NCI-H2196 (cell line): ENCODE measurements at regions not wholly inside any gene's neighbourhood (a gene's known extent, or its start where the extent isn't known, plus 50 kb on each side); places are given as distances from the start of the nearest gene placed in this dataset.

Source experiments
- DNase-seq: peaks from one replicate; lab custom pipeline; 2025; ENCODE audit not compliant: unreplicated experiment; lab: John Stamatoyannopoulos, UW

DNA sequence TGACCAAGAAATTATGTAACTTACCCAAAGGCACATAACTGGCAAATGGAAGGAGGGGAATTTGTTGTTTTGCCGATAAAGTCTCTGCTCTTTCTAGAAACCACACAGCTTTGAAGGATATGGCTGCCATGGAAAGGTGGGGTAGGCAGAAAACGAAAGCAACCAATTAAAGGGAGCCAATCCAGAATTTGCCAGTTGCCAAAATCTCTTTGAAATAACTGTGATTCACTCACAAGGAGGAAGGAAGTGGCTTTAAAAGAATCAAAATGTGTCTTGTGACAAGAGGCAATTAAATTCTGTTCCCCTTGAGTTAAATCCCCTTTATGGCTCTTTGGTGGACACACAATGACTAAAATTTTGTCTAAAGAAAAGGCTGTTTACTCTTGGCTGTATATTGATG, 61.2 kb upstream of the CCDC190 start:
- peak; percentile 19 for DNase-seq

- DNase-seq = no peak
Observed at GRCh38 chr1:162921311-162921710, 60.3 kb upstream of the CCDC190 start.

DNA sequence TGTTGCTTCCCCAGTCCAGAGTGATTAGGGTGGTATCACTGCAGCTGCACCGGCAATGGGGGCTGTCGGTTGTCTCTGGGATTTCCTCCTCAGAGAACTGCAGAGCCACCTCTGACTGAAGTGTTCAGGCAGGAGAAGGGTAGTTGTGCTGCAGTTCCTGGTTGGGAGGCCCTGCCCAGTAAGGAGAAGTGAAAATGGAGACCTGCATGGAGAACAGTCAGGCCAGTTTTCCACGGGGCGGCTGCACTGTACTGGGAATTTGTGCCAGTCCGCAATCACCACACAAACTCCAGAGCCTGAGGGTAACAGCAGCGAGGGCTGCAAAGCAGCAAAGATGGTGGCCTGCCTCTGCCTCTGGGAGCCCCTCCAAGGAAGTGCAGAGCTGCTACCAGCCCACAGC, 58.1 kb upstream of the CCDC190 start:
- DNase-seq = no peak

DNA sequence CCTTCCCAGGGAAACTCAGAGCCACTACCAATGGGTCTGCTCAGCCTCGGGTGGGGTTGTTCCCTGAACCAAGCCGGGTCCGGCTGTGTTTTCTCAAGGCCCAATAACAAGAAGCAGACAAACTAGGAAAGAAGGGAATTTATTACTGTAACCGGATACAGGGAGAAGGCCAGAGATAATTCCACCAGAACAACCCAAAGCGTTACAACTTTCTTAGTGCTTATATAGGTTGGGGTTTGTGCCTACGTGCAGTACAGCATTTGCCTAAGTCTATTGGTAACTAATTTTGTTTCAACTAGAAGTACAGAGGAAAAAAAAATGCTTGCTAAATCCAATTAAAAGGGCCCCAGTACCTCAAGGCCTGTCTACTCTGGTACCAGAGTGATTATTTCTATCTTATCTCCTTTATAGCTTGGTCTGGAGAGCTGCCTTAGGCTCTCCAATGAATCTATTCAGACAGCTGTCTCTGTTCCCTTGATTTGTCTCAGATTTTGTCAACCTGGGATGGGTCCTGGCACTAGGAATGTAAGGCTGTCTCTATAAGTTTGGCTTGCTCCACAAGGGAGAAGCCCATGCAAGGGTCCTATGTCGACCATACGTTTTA, 57.3 kb upstream of the CCDC190 start:
- DNase-seq = no peak

DNA sequence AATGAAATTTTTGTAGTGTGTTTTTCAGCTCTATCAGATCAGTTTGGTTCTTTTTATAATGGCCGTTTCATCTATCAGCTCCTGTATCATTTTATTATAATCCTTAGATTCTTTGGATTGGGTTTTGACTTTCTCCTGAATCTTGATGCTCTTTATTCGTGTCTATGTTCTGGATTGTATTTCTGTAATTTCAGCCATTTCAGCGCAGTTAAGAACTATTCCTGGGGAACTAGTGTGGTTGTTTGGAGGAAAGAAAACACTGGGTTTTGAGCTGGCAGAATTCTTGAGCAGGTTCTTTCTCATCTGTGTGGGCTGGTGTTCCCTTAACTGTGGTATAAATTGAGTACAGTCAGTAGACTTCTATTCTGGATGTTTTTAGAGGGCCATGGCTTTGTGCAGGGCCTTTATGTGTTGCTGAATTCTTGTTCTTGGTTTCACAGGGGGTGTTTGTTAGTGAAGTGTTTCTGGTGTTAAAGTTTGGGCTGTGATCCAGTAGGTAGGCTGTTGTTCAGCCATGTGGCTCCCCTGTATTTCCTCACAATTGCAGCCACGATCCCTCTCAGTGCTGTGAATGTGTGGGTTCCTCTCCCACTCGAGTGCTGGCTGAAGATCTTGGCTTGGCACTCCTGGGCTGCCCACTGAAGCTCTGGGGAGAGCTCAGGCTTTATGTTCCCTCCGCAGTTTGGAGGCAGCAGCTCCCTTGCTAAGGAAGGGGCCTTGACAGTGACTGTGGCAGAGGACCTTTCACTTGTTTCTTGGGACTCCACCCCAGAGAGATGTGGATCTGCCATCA, 56.0 kb upstream of the CCDC190 start:
- no peak for DNase-seq

DNA sequence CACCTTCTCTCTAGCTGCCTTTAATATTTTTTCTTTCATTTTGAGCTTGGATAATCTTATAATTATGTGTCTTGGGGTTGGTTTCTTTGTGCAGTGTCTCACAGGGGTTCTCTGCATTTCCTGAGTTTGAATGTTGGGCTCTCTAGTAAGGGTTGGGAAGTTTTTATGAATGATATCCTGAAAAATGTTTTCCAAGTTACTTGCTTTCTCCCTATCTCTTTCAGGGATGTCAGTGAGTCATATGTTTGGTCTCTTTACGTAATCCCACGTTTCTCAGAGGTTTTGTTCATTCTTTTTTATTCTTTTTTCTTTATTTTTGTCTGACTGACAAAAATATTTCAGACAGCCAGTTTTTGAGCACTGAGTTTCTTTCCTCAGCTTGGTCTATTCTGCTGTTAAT, 55.4 kb upstream of the CCDC190 start:
- DNase-seq = no peak

DNA sequence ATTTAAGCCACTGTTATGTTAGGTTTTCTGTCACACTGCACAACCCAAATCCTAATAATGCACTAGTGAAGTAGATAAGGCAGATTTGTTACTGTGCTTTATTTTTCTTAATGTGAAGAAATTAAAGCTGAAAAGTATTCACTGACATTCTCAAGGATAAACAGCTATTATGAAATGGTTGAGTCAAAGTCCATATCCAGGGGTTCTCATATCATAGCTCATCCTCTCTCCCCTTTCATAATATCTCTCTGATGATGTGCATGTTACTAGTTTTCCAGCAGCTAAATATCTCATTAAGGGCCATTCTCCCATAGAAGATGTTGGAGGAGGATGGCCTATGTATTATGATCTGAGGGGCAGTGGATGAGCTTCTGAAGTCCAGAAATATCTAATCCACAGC, 53.6 kb upstream of the CCDC190 start:
- DNase-seq = no peak

DNA sequence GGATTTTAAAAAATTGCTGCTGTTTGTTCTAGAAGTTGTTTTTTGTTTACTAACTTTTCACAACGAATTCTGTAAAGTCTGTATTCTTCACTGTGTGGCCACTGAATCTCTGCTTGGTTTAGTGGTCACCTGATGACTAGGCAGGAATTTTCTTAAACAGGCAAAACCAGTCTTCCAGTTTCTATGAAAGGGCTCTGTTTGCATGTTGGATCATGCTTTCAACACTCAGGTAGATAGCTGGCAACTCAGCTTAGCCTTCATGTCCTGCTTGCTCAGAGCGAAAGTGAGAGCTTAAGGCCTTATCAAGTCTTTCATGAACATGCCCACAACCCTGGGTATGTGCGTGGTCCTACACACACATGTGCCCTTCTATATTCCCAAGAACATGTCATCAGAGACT, 52.4 kb upstream of the CCDC190 start:
- DNase-seq = no peak

DNA sequence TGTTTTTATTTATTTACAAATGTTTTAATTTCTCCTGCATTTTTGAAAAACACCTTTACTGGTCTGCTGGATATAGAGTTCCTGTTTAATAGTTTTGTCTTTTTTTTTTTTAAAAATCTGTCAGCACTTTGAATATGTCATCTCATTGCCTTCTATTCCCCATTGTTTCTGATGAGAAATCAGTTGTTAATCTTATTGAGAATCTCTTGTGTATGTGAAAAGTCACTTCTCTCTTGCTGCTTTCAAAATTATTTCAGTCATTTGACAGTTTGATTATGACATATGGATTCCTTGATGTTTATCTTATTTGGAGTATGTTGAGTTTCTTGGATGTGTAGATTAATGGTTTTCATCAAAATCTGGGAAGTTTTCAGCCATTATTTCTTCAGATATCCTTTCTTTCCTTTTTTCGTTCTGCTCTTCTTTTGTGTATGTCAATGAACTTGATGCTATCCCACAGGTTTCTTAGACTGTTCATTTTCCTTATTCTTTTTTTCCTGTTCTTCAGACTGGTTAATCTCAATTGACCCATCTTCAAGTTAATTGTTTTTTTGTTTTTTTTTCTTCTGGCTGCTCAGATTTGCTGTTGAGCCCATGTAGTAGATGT, 51.2 kb upstream of the CCDC190 start:
- no peak for DNase-seq
